Nephron (organoid): ENCODE measurements at regions not wholly inside any gene's neighbourhood (a gene's known extent, or its start where the extent isn't known, plus 50 kb on each side); places are given as distances from the start of the nearest gene placed in this dataset.

Experiments used
- H3K27ac Mint-ChIP-seq, 3 experiments: 2 replicates each; pipeline ENCODE4 v1.8.0; 2020; ENCODE audit warnings: mixed read lengths in 3 of 3, mild to moderate bottlenecking in 2 of 3, moderate library complexity in 1 of 3
- H3K27me3 Mint-ChIP-seq: 2 replicates; pipeline ENCODE4 v1.8.0; 2021; ENCODE audit warnings: low read depth, mild to moderate bottlenecking, moderate library complexity, mixed read lengths
- H3K36me3 Mint-ChIP-seq: 2 replicates; pipeline ENCODE4 v1.8.0; 2020; ENCODE audit warnings: low read depth, mixed read lengths
- H3K4me1 Mint-ChIP-seq: 2 replicates; pipeline ENCODE4 v1.8.0; 2020; ENCODE audit warnings: mixed read lengths
- H3K4me3 Mint-ChIP-seq, 3 experiments: 2 replicates each; pipeline ENCODE4 v1.8.0; 2020; ENCODE audit warnings: mild to moderate bottlenecking in 3 of 3, mixed read lengths in 3 of 3, moderate library complexity in 2 of 3
- H3K9me3 Mint-ChIP-seq: 2 replicates; pipeline ENCODE4 v1.8.0; 2020; ENCODE audit warnings: mixed read lengths
- CTCF ChIP-seq, 3 experiments: fragments of 200-600 bp; sonication (generic); IDR thresholded peaks; one replicate each; pipeline ENCODE4 v1.5.0; 2021; ENCODE audit warnings: antibody characterized with exemption in 3 of 3; ENCODE audit not compliant: unreplicated experiment in 3 of 3

- Mint-ChIP-seq H3K9me3 (peaks cover 17% of the 10 kb centered on the region), H3K27me3 (no peaks in the 10 kb centered on the region), H3K4me1 (no peaks in the 10 kb centered on the region), H3K4me3 (no peak overlapping the region), H3K36me3 (peaks cover 4% of the 10 kb centered on the region), H3K27ac (no peak overlapping the region)
- TF ChIP-seq CTCF (IDR thresholded peaks at IDR 0.05; ENCODE audit: unreplicated experiment in 3 of 3), result no peak
Observed at GRCh38 chr18:41315134-41315533, 639.9 kb upstream of the PIK3C3 start.

GRCh38 chr18:41311571-41312547 is 643.2 kb upstream of the PIK3C3 start:
- Mint-ChIP-seq H3K9me3 (peaks cover 25% of the 10 kb centered on the region), H3K4me1 (no peaks in the 10 kb centered on the region), H3K4me3 (no peak overlapping the region), H3K27ac (peak overlapping the region in 2 of 3 experiments; percentile 0 to 61), H3K36me3 (peaks cover 4% of the 10 kb centered on the region), H3K27me3 (no peaks in the 10 kb centered on the region)
- TF ChIP-seq CTCF (IDR thresholded peaks at IDR 0.05; ENCODE audit: unreplicated experiment in 3 of 3), result no peak

- Mint-ChIP-seq H3K4me3 (no peak overlapping the region), H3K9me3 (peaks cover 15% of the 10 kb centered on the region), H3K27me3 (no peaks in the 10 kb centered on the region), H3K27ac (no peak overlapping the region), H3K36me3 (no peaks in the 10 kb centered on the region), H3K4me1 (no peaks in the 10 kb centered on the region)
- TF ChIP-seq CTCF (IDR thresholded peaks at IDR 0.05; ENCODE audit: unreplicated experiment in 3 of 3), result no peak
Observed at GRCh38 chr18:41297740-41298139, 657.3 kb upstream of the PIK3C3 start.

- TF ChIP-seq CTCF (IDR thresholded peaks at IDR 0.05; ENCODE audit: unreplicated experiment in 3 of 3), result no peak
- Mint-ChIP-seq H3K27ac (no peak overlapping the region), H3K27me3 (no peaks in the 10 kb centered on the region), H3K4me3 (no peak overlapping the region), H3K36me3 (no peaks in the 10 kb centered on the region), H3K9me3 (no peaks in the 10 kb centered on the region), H3K4me1 (peaks cover 26% of the 10 kb centered on the region)
Observed at GRCh38 chr18:41269294-41269693, 685.7 kb upstream of the PIK3C3 start.

- Mint-ChIP-seq H3K36me3 (no peaks in the 10 kb centered on the region), H3K9me3 (no peaks in the 10 kb centered on the region), H3K4me1 (peaks cover 26% of the 10 kb centered on the region), H3K27ac (no peak overlapping the region), H3K27me3 (no peaks in the 10 kb centered on the region), H3K4me3 (no peak overlapping the region)
- TF ChIP-seq CTCF (IDR thresholded peaks at IDR 0.05; ENCODE audit: unreplicated experiment in 3 of 3), result no peak
Observed at GRCh38 chr18:41268271-41268670, 686.8 kb upstream of the PIK3C3 start.

GRCh38 chr18:41266616-41267015 is 688.4 kb upstream of the PIK3C3 start:
- TF ChIP-seq CTCF (IDR thresholded peaks at IDR 0.05; ENCODE audit: unreplicated experiment in 3 of 3), result no peak
- Mint-ChIP-seq H3K27me3 (no peaks in the 10 kb centered on the region), H3K4me1 (peaks cover 26% of the 10 kb centered on the region), H3K4me3 (no peak overlapping the region), H3K9me3 (no peaks in the 10 kb centered on the region), H3K27ac (peak overlapping the region; percentile 16 to 86 (median 59)), H3K36me3 (no peaks in the 10 kb centered on the region)
